ENCODE measurements at regions not wholly inside any gene's neighbourhood (a gene's known extent, or its start where the extent isn't known, plus 50 kb on each side); places are given as distances from the start of the nearest gene placed in this dataset.
"Not testable (repeated sequence)": the region's sequence is repeated elsewhere in the genome, so short reads cannot be mapped to it uniquely, and the experiment has no call there.

GRCh38 chr10:117492504-117492903 lies 50.0 kb upstream of the EMX2 start:
- DNase-seq (ENCODE audit: low spot score): no peak

- DNase-seq (ENCODE audit: low spot score): no peak
These were observed 54.5 kb upstream of the EMX2 start for GRCh38 chr10:117488004-117488403.

- no peak for DNase-seq (ENCODE audit: low spot score)
These were observed 55.9 kb upstream of the EMX2 start for GRCh38 chr10:117486606-117487005.

- no peak for DNase-seq (ENCODE audit: low spot score)
These were observed 59.4 kb upstream of the EMX2 start for GRCh38 chr10:117483056-117483590.

- DNase-seq (ENCODE audit: low spot score): not testable (repeated sequence)
These were observed 61.5 kb upstream of the EMX2 start for GRCh38 chr10:117481011-117481410.

- DNase-seq (ENCODE audit: low spot score): no peak
These were observed 62.4 kb upstream of the EMX2 start for GRCh38 chr10:117480097-117480496.

- DNase-seq (ENCODE audit: low spot score): no peak
These were observed 64.4 kb upstream of the EMX2 start for GRCh38 chr10:117477961-117478670.

- DNase-seq (ENCODE audit: low spot score): no peak
These were observed 65.2 kb upstream of the EMX2 start for GRCh38 chr10:117477211-117477947.

- no peak for DNase-seq (ENCODE audit: low spot score)
These were observed 65.8 kb upstream of the EMX2 start for GRCh38 chr10:117476716-117477115.

- DNase-seq (ENCODE audit: low spot score): no peak
These were observed 66.3 kb upstream of the EMX2 start for GRCh38 chr10:117476281-117476680.

GRCh38 chr10:117472872-117473271 lies 69.7 kb upstream of the EMX2 start:
- no peak for DNase-seq (ENCODE audit: low spot score)

GRCh38 chr10:117471344-117471874 lies 71.1 kb upstream of the EMX2 start:
- DNase-seq (ENCODE audit: low spot score): no peak

- DNase-seq (ENCODE audit: low spot score): no peak
These were observed 71.8 kb upstream of the EMX2 start for GRCh38 chr10:117470733-117471132.

- no peak for DNase-seq (ENCODE audit: low spot score)
These were observed 73.9 kb upstream of the EMX2 start for GRCh38 chr10:117468665-117469064.

- no peak for DNase-seq (ENCODE audit: low spot score)
These were observed 78.4 kb upstream of the EMX2 start for GRCh38 chr10:117464176-117464575.

GRCh38 chr10:117463545-117463920 lies 79.0 kb upstream of the EMX2 start:
- DNase-seq (ENCODE audit: low spot score): no peak

GRCh38 chr10:117462816-117463544 lies 79.6 kb upstream of the EMX2 start:
- DNase-seq (ENCODE audit: low spot score): no peak

- DNase-seq (ENCODE audit: low spot score): no peak
These were observed 80.1 kb upstream of the EMX2 start for GRCh38 chr10:117462424-117462792.

GRCh38 chr10:117461766-117462423 lies 80.7 kb upstream of the EMX2 start:
- no peak for DNase-seq (ENCODE audit: low spot score)

GRCh38 chr10:117460846-117461765 lies 81.4 kb upstream of the EMX2 start:
- DNase-seq (ENCODE audit: low spot score): no peak

- DNase-seq (ENCODE audit: low spot score): no peak
These were observed 83.3 kb upstream of the PDZD8 start for GRCh38 chr10:117458571-117458970.

Measured in CD4-positive, alpha-beta T cell treated with Interleukin-6 at 100 ng/mL for 8 hours (primary cell).